ENCODE measurements at regions not wholly inside any gene's neighbourhood (a gene's known extent, or its start where the extent isn't known, plus 50 kb on each side); places are given as distances from the start of the nearest gene placed in this dataset.

DNA sequence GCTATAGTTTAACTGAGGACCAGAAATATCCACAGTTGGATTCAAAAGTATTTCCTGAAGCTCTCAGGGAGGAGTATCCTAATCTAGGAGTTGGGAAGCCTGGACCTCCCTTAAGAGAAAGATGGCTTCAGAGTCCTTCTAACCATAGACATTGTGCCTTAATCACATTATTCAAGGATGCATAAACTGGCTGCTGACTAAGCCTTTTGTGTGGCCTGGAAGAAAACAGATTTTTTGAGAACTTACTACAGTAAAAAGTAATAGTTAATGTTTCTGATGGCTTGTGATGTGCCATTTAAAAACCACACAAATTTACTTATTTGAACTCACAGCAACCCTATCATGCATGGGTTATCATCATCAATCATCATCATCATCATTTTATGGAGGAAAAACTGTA is 126.2 kb upstream of the RPL38 start:
- TF ChIP-seq POLR2A (IDR thresholded peaks at IDR 0.05) (no peak), POLR2AphosphoS5 (IDR thresholded peaks at IDR 0.05) (no peak)
- TF ChIP-seq, protein P1, sequence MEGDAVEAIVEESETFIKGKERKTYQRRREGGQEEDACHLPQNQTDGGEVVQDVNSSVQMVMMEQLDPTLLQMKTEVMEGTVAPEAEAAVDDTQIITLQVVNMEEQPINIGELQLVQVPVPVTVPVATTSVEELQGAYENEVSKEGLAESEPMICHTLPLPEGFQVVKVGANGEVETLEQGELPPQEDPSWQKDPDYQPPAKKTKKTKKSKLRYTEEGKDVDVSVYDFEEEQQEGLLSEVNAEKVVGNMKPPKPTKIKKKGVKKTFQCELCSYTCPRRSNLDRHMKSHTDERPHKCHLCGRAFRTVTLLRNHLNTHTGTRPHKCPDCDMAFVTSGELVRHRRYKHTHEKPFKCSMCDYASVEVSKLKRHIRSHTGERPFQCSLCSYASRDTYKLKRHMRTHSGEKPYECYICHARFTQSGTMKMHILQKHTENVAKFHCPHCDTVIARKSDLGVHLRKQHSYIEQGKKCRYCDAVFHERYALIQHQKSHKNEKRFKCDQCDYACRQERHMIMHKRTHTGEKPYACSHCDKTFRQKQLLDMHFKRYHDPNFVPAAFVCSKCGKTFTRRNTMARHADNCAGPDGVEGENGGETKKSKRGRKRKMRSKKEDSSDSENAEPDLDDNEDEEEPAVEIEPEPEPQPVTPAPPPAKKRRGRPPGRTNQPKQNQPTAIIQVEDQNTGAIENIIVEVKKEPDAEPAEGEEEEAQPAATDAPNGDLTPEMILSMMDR (IDR thresholded peaks at IDR 0.05) = no peak
- intact Hi-C loops (cut with DNase I; ENCODE audit: low total_unique reads) = no loop called here
- Histone ChIP-seq H3K27ac (no peak overlapping the region), H3K27me3 (peaks cover 0 to 23% of the 10 kb centered on the region in 2 donors), H3K36me3 (no peaks in the 10 kb centered on the region), H3K9me3 (peaks cover 3 to 7% of the 10 kb centered on the region in 2 donors), H3K4me3 (no peak overlapping the region), H3K4me1 (no peaks in the 10 kb centered on the region)
- DNase-seq (ENCODE audit: low spot score in 2 of 2) = no peak

DNA sequence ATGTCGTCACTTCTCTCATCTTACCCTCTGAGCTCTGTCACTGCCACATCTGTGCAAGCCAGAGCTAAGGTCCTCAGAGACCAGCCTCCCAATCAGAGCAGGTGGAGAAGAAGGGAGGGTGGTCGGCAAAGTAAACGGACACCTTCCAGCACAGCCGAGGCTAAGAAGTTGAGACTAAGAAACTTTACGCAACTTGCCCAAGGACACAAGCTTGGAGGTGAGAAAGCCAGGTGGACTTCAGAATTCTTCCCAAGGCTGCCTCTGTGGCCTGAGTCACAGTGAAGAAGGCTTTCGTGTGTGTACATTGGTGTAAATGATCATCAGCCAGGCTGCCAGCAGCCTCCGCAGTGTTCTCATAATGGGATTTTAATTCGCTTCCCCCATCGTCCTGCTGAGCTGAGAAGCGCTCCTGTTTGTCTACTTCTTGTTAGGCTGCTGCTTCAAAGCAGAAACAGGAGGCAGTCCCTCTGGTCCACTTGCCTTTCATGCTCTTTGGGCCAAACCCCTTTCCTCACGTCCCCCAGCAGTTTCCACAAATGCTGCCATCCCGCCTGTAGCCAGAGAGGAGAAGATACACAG is 125.0 kb upstream of the RPL38 start:
- peaks cover 3% of the 10 kb centered on the region in 2 donors for H3K9me3 ChIP-seq
- H3K27ac ChIP-seq = no peak overlapping the region
- intact Hi-C loops (cut with DNase I; ENCODE audit: low total_unique reads) = no loop called here
- peaks cover 0 to 32% of the 10 kb centered on the region in 2 donors for H3K27me3 ChIP-seq
- TF ChIP-seq POLR2A (IDR thresholded peaks at IDR 0.05) (no peak), POLR2AphosphoS5 (IDR thresholded peaks at IDR 0.05) (no peak)
- TF ChIP-seq, protein P1 (IDR thresholded peaks at IDR 0.05) = no peak
- H3K4me3 ChIP-seq = no peak overlapping the region
- H3K4me1 ChIP-seq = no peaks in the 10 kb centered on the region
- no peaks in the 10 kb centered on the region for H3K36me3 ChIP-seq
- no peak for DNase-seq (ENCODE audit: low spot score in 2 of 2)

DNA sequence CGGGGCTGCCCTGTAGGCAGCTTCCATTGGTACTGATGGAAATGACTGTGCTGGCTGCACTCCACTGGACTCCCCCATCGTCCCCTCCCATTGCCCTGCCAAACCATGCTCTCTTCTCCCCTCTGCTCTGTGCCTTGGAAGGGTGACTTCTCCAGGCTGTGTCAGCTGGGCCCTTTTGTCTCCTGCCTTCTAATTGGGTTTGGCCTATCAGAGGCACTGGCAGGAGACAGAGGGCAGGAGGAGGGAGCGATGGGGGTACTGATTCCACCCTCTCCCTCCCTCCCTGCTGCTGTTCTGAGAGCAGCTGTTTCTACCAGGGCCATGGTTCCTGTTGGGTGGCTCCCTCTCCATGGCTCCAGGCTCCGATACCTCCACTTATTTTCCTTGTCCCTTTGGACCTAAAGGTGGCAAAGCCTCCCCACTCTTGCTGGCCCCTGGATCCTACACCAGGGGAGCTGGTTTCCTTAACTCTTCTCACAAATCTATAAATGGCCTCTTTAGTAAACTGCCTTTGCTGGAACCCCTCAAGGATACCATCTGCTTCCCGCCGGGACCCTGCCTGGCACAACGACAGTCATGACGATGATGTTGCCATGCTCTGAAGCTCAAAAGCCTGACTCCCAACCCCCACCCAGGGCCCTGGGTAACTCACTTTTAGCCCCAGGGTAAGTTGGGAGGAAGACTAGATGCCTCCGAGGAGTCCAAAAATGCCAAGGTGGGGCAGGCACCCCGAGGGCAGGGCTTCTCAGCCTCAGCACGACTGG is 123.8 kb upstream of the RPL38 start:
- no peak for DNase-seq (ENCODE audit: low spot score in 2 of 2)
- Histone ChIP-seq H3K36me3 (no peaks in the 10 kb centered on the region), H3K4me1 (no peaks in the 10 kb centered on the region), H3K4me3 (no peak overlapping the region), H3K27me3 (peaks cover 0 to 32% of the 10 kb centered on the region in 2 donors), H3K27ac (no peak overlapping the region), H3K9me3 (no peaks in the 10 kb centered on the region)
- TF ChIP-seq, protein P1 (IDR thresholded peaks at IDR 0.05) = no peak
- TF ChIP-seq POLR2AphosphoS5 (IDR thresholded peaks at IDR 0.05) = no peak
- intact Hi-C loops (cut with DNase I; ENCODE audit: low total_unique reads) = no loop called here

DNA sequence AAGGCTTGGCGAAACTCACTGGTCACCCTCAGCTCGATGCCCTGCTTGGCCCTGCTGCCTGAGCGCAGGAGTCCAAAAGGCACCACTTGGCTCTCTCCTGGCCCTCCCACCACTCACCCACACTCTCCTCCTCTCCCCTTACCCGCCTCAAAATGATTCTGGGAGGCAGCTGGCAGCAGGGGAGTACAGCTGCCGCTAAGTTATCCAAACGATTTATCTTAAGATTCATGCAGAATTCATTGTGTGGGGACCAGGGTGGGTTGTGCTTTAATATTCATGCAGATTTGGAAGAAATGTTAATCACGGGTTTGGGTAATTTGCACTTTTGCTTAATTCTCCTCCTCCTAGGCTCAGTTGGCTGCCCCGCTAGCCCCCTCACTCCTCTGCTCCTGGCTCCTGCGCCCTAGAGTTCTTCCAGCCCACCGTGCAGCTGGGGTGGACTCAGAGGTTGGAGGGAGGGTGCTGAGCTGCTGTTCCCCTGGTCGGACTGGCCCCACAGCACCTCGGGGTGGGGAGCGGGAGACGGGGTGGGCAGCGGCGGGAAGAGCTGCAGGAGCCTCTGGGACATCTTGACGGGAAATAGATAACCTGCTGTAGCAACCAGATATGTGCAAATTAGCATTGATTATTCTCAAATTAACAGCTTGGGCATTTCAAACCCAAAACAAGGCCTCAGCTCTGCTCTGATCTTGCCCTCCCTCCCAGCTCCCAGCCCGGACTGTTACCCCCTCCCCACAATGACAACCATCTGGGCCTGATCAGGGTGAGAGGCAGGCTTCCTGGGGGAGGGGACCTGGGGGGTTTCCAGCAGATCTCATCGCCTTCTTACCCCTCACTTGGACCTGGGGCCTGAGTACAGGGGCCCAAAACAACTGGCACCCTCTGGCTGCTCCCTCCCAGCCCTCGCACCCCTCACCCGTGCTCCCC is 122.6 kb upstream of the RPL38 start:
- Histone ChIP-seq H3K9me3 (peaks cover 0 to 3% of the 10 kb centered on the region in 2 donors), H3K27me3 (peaks cover 0 to 32% of the 10 kb centered on the region in 2 donors), H3K27ac (no peak overlapping the region), H3K4me1 (no peaks in the 10 kb centered on the region), H3K4me3 (no peak overlapping the region), H3K36me3 (no peaks in the 10 kb centered on the region)
- TF ChIP-seq, protein P1 (IDR thresholded peaks at IDR 0.05) = no peak
- TF ChIP-seq POLR2A (IDR thresholded peaks at IDR 0.05) = no peak
- TF ChIP-seq POLR2AphosphoS5 (IDR thresholded peaks at IDR 0.05) = no peak
- DNase-seq (ENCODE audit: low spot score in 2 of 2) = no peak
- intact Hi-C loops (cut with DNase I; ENCODE audit: low total_unique reads) = no loop called here

All from breast epithelium (tissue), 4 donors.